AG04449 (cell line): ENCODE measurements at regions not wholly inside any gene's neighbourhood (a gene's known extent, or its start where the extent isn't known, plus 50 kb on each side); places are given as distances from the start of the nearest gene placed in this dataset.

ENCODE experiments used
- CTCF ChIA-PET: fragments of 350-600 bp; formaldehyde crosslinking; extraction: SDS; loops from one replicate; lab custom pipeline; 2021; ENCODE audit warnings: antibody characterized with exemption; lab: Yijun Ruan, JAX
- POLR2A ChIA-PET: fragments of 400-600, 350-600 bp; formaldehyde crosslinking; extraction: SDS; loops from one replicate; lab custom pipeline; 2020; ENCODE audit warnings: antibody characterized with exemption, inconsistent platforms; lab: Yijun Ruan, JAX
- DNase-seq: peaks from one replicate; pipeline ENCODE4 v3.0.0-alpha.2; 2010; ENCODE audit warnings: low read depth, low spot score
- H3K4me3 ChIP-seq: 2 replicates; pipeline ENCODE4 v1.5.1; 2011; ENCODE audit warnings: low read depth, mild to moderate bottlenecking, control low read depth, low read length
- TF ChIP-seq, protein P1 (sequence below): IDR thresholded peaks from one replicate; pipeline ENCODE4 v1.5.1; 2011; ENCODE audit warnings: mild to moderate bottlenecking, moderate library complexity, low read length, control low read depth, inconsistent platforms; ENCODE audit not compliant: insufficient read depth; ENCODE audit errors: missing control alignments

DNA sequence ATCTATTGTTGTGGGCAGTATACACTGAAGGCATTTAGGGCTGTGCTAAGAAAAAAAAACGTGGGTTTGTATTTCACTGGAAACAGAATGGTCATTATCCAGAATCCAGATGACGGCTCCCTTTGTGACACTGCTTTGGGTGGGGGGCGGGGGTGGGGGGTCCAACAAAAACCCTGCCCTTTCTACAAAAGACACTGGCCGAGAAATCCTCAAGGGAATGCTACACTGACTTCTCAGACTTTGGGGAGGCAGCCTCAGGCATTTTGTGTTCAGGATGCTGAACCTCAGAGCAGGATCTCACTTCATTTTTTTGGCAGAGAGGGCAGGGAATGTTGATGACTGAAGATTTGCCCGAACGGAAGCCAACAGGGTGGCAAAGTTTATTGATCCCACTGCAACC is 417.1 kb downstream of the HRH4 start:
- ChIA-PET POLR2A (no interaction called here), CTCF (interaction anchor here (0.6 to 1.8 kb wide), 4 partner anchors 9 to 955 kb away, joined by 3 to 6 read pairs (median 3); no protein-coding TSS in a partner anchor)
- no peak for DNase-seq
- TF ChIP-seq, protein P1, sequence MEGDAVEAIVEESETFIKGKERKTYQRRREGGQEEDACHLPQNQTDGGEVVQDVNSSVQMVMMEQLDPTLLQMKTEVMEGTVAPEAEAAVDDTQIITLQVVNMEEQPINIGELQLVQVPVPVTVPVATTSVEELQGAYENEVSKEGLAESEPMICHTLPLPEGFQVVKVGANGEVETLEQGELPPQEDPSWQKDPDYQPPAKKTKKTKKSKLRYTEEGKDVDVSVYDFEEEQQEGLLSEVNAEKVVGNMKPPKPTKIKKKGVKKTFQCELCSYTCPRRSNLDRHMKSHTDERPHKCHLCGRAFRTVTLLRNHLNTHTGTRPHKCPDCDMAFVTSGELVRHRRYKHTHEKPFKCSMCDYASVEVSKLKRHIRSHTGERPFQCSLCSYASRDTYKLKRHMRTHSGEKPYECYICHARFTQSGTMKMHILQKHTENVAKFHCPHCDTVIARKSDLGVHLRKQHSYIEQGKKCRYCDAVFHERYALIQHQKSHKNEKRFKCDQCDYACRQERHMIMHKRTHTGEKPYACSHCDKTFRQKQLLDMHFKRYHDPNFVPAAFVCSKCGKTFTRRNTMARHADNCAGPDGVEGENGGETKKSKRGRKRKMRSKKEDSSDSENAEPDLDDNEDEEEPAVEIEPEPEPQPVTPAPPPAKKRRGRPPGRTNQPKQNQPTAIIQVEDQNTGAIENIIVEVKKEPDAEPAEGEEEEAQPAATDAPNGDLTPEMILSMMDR, result no peak
- H3K4me3 ChIP-seq, result no peak overlapping the region

DNA sequence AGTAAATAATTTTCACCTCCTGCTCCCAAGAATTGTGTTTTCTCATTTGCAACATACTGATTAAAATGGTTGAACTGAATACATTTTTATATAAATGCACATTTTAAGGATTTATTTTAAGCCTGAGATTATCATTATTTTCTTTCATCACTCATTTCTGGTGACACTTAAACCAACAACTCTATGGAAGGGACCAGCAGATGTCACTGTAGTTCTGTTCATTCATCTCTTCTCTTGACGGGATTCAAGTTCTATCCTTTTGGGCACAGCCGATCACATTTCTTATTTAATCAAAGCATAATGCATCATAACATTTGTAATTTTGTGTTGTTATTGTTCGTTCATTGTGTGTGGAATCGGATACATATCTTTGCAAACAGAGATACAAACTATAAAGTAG is 417.9 kb downstream of the HRH4 start:
- CTCF ChIA-PET, result no interaction called here
- TF ChIP-seq, protein P1, result peak; percentile 31
- POLR2A ChIA-PET, result no interaction called here
- H3K4me3 ChIP-seq, result no peak overlapping the region
- DNase-seq, result peak; percentile 14

DNA sequence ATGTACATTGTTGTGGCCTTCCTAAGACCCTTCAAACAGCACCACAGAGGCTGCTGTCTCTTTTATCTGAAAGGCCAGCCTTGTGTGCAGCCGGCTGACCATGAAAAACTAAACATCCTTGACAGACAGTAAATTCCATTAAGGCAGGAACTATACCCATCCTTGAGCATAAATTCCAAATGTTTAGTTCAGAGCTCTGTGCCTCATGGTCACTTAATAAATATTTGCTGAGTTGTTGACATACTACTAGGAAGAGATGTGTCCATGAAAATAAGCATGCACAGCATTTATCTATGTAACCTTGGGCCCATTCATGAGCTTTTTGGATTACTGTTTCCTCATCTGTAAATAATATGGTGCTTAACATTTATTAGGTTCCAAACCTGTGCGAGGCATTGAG is 424.8 kb downstream of the HRH4 start:
- no peak for DNase-seq
- POLR2A ChIA-PET, result no interaction called here
- CTCF ChIA-PET, result interaction anchor here (1.0 kb wide), 1 partner anchor 9 kb away, joined by 4 read pairs; no protein-coding TSS in a partner anchor
- TF ChIP-seq, protein P1, result no peak
- no peak overlapping the region for H3K4me3 ChIP-seq

DNA sequence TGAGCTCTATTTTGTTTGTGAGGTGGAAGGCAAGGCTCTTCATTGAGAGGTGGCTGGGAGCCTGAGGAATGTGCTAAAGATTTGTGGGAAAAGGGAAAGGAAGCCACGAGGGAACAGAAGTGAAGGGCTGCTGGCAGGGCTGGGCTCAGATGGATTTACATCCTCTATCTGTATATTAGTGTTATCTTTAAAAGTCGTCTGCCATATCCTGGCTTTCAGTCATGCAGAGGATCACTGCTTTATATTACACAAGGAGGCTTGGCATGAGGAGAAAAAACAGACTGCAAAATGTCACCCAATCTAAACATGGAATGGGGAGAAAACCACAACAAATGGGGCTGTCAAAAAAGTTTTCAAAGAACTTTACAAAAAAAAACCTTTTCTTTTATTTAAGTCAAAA is 434.4 kb downstream of the HRH4 start:
- DNase-seq, result no peak
- TF ChIP-seq, protein P1, result no peak
- H3K4me3 ChIP-seq, result no peak overlapping the region
- CTCF ChIA-PET, result no interaction called here
- POLR2A ChIA-PET, result no interaction called here

DNA sequence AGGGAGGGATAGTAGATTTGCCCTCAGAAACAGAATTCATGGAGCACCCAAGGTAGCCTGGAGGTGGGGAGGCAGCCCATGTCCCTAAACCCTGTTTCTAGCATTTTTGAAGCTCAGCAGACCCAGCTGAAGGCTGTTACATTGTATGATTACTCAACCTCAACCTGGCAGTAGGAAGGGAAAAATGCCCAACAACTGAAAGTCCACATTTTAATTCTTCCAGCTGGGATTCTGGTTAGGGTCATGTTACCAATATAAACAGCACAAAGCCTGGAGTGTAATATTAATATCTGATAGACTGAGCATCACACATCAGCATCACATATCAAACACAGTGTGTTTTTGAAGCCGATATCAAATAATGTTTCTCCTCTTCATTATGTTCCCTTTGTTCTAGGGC is 437.0 kb downstream of the HRH4 start:
- ChIA-PET CTCF (no interaction called here), POLR2A (no interaction called here)
- H3K4me3 ChIP-seq, result no peak overlapping the region
- TF ChIP-seq, protein P1, result no peak
- no peak for DNase-seq

DNA sequence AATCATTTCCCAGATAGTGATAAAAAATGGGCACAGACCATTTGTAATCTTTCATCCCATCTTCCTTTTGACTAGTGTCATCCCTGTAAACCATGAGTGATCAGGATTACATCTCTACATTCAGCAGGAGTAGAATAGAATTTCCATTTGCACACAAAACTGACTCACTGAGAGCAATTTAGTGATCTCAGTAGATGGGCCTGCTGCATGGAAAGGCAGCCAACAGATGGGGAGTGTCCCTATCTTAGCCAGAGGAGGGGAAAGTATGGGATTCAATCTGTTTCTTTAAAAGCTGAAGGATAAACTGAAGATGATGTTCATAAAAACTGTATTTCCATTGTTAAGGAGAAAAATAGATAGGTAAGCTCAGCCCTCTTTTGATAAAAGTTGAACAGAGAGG is 441.7 kb downstream of the ZNF521 start:
- ChIA-PET POLR2A (no interaction called here), CTCF (no interaction called here)
- H3K4me3 ChIP-seq, result no peak overlapping the region

More for the DNA sequence above, 441.7 kb downstream of the ZNF521 start:
- TF ChIP-seq, protein P1, result no peak
- DNase-seq, result no peak
